HT1080 (cell line): ENCODE measurements at regions not wholly inside any gene's neighbourhood (a gene's known extent, or its start where the extent isn't known, plus 50 kb on each side); places are given as distances from the start of the nearest gene placed in this dataset.
A peak's percentile ranks its signal among the peaks of the same experiment; 100 is the strongest.

Source experiments
- DNase-seq: peaks from one replicate; pipeline ENCODE4 v3.0.0-alpha.2; 2015; ENCODE audit warnings: low read depth

- no peak for DNase-seq
Observed at GRCh38 chr11:92651159-92651558, 318.3 kb upstream of the MTNR1B start.

GRCh38 chr11:92653454-92653853 lies 316.0 kb upstream of the MTNR1B start:
- DNase-seq: no peak

- DNase-seq: no peak
Observed at GRCh38 chr11:92656783-92657182, 312.7 kb upstream of the MTNR1B start.

GRCh38 chr11:92657226-92657625 lies 312.2 kb upstream of the MTNR1B start:
- peak; percentile 4 for DNase-seq

- no peak for DNase-seq
Observed at GRCh38 chr11:92658733-92659132, 310.7 kb upstream of the MTNR1B start.

GRCh38 chr11:92659793-92660192 lies 309.7 kb upstream of the MTNR1B start:
- DNase-seq: no peak

GRCh38 chr11:92662601-92663360 lies 306.7 kb upstream of the MTNR1B start:
- DNase-seq: no peak

GRCh38 chr11:92663539-92663938 lies 305.9 kb upstream of the MTNR1B start:
- peak; percentile 79 for DNase-seq

- DNase-seq: no peak
Observed at GRCh38 chr11:92667486-92668152, 301.8 kb upstream of the MTNR1B start.

- DNase-seq: no peak
Observed at GRCh38 chr11:92670308-92670890, 299.1 kb upstream of the MTNR1B start.

- no peak for DNase-seq
Observed at GRCh38 chr11:92671081-92671480, 298.4 kb upstream of the MTNR1B start.

GRCh38 chr11:92675303-92675702 lies 294.1 kb upstream of the MTNR1B start:
- no peak for DNase-seq

GRCh38 chr11:92675810-92676209 lies 293.6 kb upstream of the MTNR1B start:
- DNase-seq: no peak

GRCh38 chr11:92678008-92678611 lies 291.3 kb upstream of the MTNR1B start:
- no peak for DNase-seq

GRCh38 chr11:92681586-92681985 lies 287.9 kb upstream of the MTNR1B start:
- DNase-seq: no peak

- DNase-seq: no peak
Observed at GRCh38 chr11:92682136-92682535, 287.3 kb upstream of the MTNR1B start.

GRCh38 chr11:92682952-92683351 lies 286.5 kb upstream of the MTNR1B start:
- no peak for DNase-seq

GRCh38 chr11:92685049-92685448 lies 284.4 kb upstream of the MTNR1B start:
- no peak for DNase-seq

- DNase-seq: no peak
Observed at GRCh38 chr11:92687724-92688123, 281.7 kb upstream of the MTNR1B start.

GRCh38 chr11:92688416-92688815 lies 281.0 kb upstream of the MTNR1B start:
- no peak for DNase-seq

GRCh38 chr11:92692826-92693546 lies 276.5 kb upstream of the MTNR1B start:
- DNase-seq: peak; percentile 18

GRCh38 chr11:92696076-92696475 lies 273.4 kb upstream of the MTNR1B start:
- no peak for DNase-seq
